ENCODE measurements at regions not wholly inside any gene's neighbourhood (a gene's known extent, or its start where the extent isn't known, plus 50 kb on each side); places are given as distances from the start of the nearest gene placed in this dataset.

GRCh38 chr16:72480911-72481310 is 309.0 kb upstream of the PMFBP1 start:
- TF ChIP-seq CTCF (IDR thresholded peaks at IDR 0.05) (no peak), POLR2A (IDR thresholded peaks at IDR 0.05) (no peak)
